GM19328 (cell line): ENCODE measurements at regions not wholly inside any gene's neighbourhood (a gene's known extent, or its start where the extent isn't known, plus 50 kb on each side); places are given as distances from the start of the nearest gene placed in this dataset.

ENCODE experiments used
- ATAC-seq: cut with Tn5 transposase; IDR thresholded peaks from one replicate; pipeline ENCODE4 v1.9.1; 2021; ENCODE audit warnings: mild to moderate bottlenecking, moderate library complexity; ENCODE audit not compliant: unreplicated experiment

GRCh38 chr1:94734963-94735901 lies 84.9 kb upstream of the SLC44A3 start:
- ATAC-seq = no peak

GRCh38 chr1:94731891-94732290 lies 88.3 kb upstream of the SLC44A3 start:
- ATAC-seq = no peak

- ATAC-seq = no peak
These were observed 89.7 kb upstream of the SLC44A3 start for GRCh38 chr1:94730450-94730849.

- ATAC-seq = no peak
These were observed 90.9 kb upstream of the SLC44A3 start for GRCh38 chr1:94729267-94729666.

GRCh38 chr1:94727846-94728715 lies 92.1 kb upstream of the SLC44A3 start:
- ATAC-seq = no peak

GRCh38 chr1:94726981-94727685 lies 93.0 kb upstream of the SLC44A3 start:
- ATAC-seq = no peak

- no peak for ATAC-seq
These were observed 94.6 kb upstream of the SLC44A3 start for GRCh38 chr1:94725566-94725965.

- no peak for ATAC-seq
These were observed 96.3 kb upstream of the SLC44A3 start for GRCh38 chr1:94723894-94724293.

GRCh38 chr1:94723463-94723862 lies 96.7 kb upstream of the SLC44A3 start:
- ATAC-seq = no peak

GRCh38 chr1:94722181-94722580 lies 98.0 kb upstream of the SLC44A3 start:
- no peak for ATAC-seq

- ATAC-seq = peak; percentile 42
These were observed 98.9 kb upstream of the SLC44A3 start for GRCh38 chr1:94721240-94721639.

GRCh38 chr1:94719926-94720793 lies 100.0 kb upstream of the SLC44A3 start:
- peak; percentile 100 for ATAC-seq

GRCh38 chr1:94716965-94717364 lies 103.2 kb upstream of the SLC44A3 start:
- no peak for ATAC-seq

- no peak for ATAC-seq
These were observed 104.8 kb upstream of the SLC44A3 start for GRCh38 chr1:94715321-94715720.

GRCh38 chr1:94714552-94714951 lies 105.6 kb upstream of the SLC44A3 start:
- no peak for ATAC-seq

- no peak for ATAC-seq
These were observed 106.0 kb upstream of the SLC44A3 start for GRCh38 chr1:94714152-94714551.

- ATAC-seq = no peak
These were observed 106.5 kb upstream of the SLC44A3 start for GRCh38 chr1:94713472-94714141.

- ATAC-seq = no peak
These were observed 110.1 kb upstream of the SLC44A3 start for GRCh38 chr1:94709891-94710581.

GRCh38 chr1:94708811-94709210 lies 111.3 kb upstream of the SLC44A3 start:
- ATAC-seq = no peak
